ENCODE measurements at regions not wholly inside any gene's neighbourhood (a gene's known extent, or its start where the extent isn't known, plus 50 kb on each side); places are given as distances from the start of the nearest gene placed in this dataset.

DNA sequence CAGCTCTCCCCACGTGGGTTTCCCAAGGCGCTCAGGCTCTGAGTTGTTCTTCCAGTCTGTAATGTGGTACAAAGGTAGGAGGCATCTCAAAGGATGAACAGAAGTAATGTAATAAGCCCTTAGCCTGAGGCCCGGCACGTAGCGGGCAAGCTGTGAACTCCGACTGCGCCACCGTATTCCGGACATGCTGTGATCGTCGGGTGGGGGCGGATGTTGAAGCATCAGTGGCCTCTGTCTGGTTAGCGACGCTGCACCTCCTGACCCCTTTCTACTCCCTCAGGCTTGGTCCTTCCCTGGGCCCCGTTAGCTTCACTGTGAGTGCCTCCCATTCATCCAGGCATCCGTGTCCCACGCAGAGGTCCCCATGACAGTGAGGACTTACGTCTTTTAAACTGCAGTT is 151.7 kb downstream of the ERMARD start:
- H3K9ac ChIP-seq (ENCODE audit: insufficient read depth, low read length, poor library complexity, severe bottlenecking): no peak overlapping the region
- WGBS (ENCODE audit: insufficient coverage): 95% methylated on average over 18 of the region's 18 CpGs
- no peak overlapping the region for H3K27ac ChIP-seq (ENCODE audit: low read depth in 1 of 2, low read length in 2 of 2)
- peaks cover 17 to 20% of the 10 kb centered on the region in 2 donors for H3K9me3 ChIP-seq (replicated peaks in 1 of 2; ENCODE audit: control insufficient read depth in 1 of 2, insufficient read depth in 1 of 2, low read length in 2 of 2)
- H3K36me3 ChIP-seq (replicated peaks in 1 of 2; ENCODE audit: control insufficient read depth in 1 of 2, insufficient read depth in 2 of 2, low read length in 2 of 2): no peaks in the 10 kb centered on the region
- Mint-ChIP-seq H3K36me3 (no peaks in the 10 kb centered on the region), H3K4me1 (no peaks in the 10 kb centered on the region), H3K27me3 (ENCODE audit: low read depth in 3 of 3) (peaks cover 4 to 5% (median 4%) of the 10 kb centered on the region in 3 donors), H3K9me3 (peaks cover 4 to 27% (median 12%) of the 10 kb centered on the region in 7 donors), H3K27ac (peak overlapping the region in 1 of 7 donors; percentile 40), H3K4me3 (no peak overlapping the region)
- no peak overlapping the region for H2AFZ ChIP-seq (ENCODE audit: insufficient read depth, low read depth, low read length, poor library complexity, severe bottlenecking)
- no peaks in the 10 kb centered on the region for H4K20me1 ChIP-seq (ENCODE audit: insufficient read depth, low read length)
- no peak overlapping the region for H3K4me2 ChIP-seq (replicated peaks; ENCODE audit: extremely low read depth, low read length, poor library complexity, severe bottlenecking)
- no peaks in the 10 kb centered on the region for H3K79me2 ChIP-seq (ENCODE audit: insufficient read depth, low read length)
- H3K4me3 ChIP-seq (replicated peaks in 1 of 3; ENCODE audit: low read depth in 2 of 3, low read length in 3 of 3): no peak overlapping the region
- no peak for DNase-seq
- intact Hi-C loops (cut with micrococcal nuclease): no loop called here
- TF ChIP-seq, protein P1, sequence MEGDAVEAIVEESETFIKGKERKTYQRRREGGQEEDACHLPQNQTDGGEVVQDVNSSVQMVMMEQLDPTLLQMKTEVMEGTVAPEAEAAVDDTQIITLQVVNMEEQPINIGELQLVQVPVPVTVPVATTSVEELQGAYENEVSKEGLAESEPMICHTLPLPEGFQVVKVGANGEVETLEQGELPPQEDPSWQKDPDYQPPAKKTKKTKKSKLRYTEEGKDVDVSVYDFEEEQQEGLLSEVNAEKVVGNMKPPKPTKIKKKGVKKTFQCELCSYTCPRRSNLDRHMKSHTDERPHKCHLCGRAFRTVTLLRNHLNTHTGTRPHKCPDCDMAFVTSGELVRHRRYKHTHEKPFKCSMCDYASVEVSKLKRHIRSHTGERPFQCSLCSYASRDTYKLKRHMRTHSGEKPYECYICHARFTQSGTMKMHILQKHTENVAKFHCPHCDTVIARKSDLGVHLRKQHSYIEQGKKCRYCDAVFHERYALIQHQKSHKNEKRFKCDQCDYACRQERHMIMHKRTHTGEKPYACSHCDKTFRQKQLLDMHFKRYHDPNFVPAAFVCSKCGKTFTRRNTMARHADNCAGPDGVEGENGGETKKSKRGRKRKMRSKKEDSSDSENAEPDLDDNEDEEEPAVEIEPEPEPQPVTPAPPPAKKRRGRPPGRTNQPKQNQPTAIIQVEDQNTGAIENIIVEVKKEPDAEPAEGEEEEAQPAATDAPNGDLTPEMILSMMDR (IDR thresholded peaks at IDR 0.05): no peak
- H3K4me1 ChIP-seq (ENCODE audit: control insufficient read depth in 1 of 2, insufficient read depth in 2 of 2, low read length in 2 of 2): no peaks in the 10 kb centered on the region
- H3K27me3 ChIP-seq (ENCODE audit: control insufficient read depth in 2 of 2, insufficient read depth in 2 of 2, low read length in 2 of 2): no peaks in the 10 kb centered on the region

GRCh38 chr6:169902604-169903003 is 151.2 kb downstream of the ERMARD start:
- TF ChIP-seq, protein P1 (IDR thresholded peaks at IDR 0.05): no peak
- Mint-ChIP-seq H3K4me3 (no peak overlapping the region), H3K4me1 (no peaks in the 10 kb centered on the region), H3K9me3 (peaks cover 4 to 32% (median 14%) of the 10 kb centered on the region in 7 donors), H3K36me3 (no peaks in the 10 kb centered on the region), H3K27ac (no peak overlapping the region), H3K27me3 (ENCODE audit: low read depth in 3 of 3) (peaks cover 1 to 6% (median 4%) of the 10 kb centered on the region in 3 donors)
- H3K79me2 ChIP-seq (ENCODE audit: insufficient read depth, low read length): no peaks in the 10 kb centered on the region
- peaks cover 17 to 20% of the 10 kb centered on the region in 2 donors for H3K9me3 ChIP-seq (replicated peaks in 1 of 2; ENCODE audit: control insufficient read depth in 1 of 2, insufficient read depth in 1 of 2, low read length in 2 of 2)
- H4K20me1 ChIP-seq (ENCODE audit: insufficient read depth, low read length): no peaks in the 10 kb centered on the region
- DNase-seq: no peak
- WGBS (ENCODE audit: insufficient coverage): 94% methylated on average over 7 of the region's 10 CpGs
- no peak overlapping the region for H3K4me3 ChIP-seq (replicated peaks in 1 of 3; ENCODE audit: low read depth in 2 of 3, low read length in 3 of 3)
- H3K4me1 ChIP-seq (ENCODE audit: control insufficient read depth in 1 of 2, insufficient read depth in 2 of 2, low read length in 2 of 2): no peaks in the 10 kb centered on the region
- intact Hi-C loops (cut with micrococcal nuclease): no loop called here
- H3K4me2 ChIP-seq (replicated peaks; ENCODE audit: extremely low read depth, low read length, poor library complexity, severe bottlenecking): no peak overlapping the region
- H3K27ac ChIP-seq (ENCODE audit: low read depth in 1 of 2, low read length in 2 of 2): no peak overlapping the region
- H3K27me3 ChIP-seq (ENCODE audit: control insufficient read depth in 2 of 2, insufficient read depth in 2 of 2, low read length in 2 of 2): no peaks in the 10 kb centered on the region
- no peak overlapping the region for H3K9ac ChIP-seq (ENCODE audit: insufficient read depth, low read length, poor library complexity, severe bottlenecking)
- no peak overlapping the region for H2AFZ ChIP-seq (ENCODE audit: insufficient read depth, low read depth, low read length, poor library complexity, severe bottlenecking)
- no peaks in the 10 kb centered on the region for H3K36me3 ChIP-seq (replicated peaks in 1 of 2; ENCODE audit: control insufficient read depth in 1 of 2, insufficient read depth in 2 of 2, low read length in 2 of 2)

Data from CD14-positive monocyte (primary cell).